ENCODE measurements at regions not wholly inside any gene's neighbourhood (a gene's known extent, or its start where the extent isn't known, plus 50 kb on each side); places are given as distances from the start of the nearest gene placed in this dataset.
"Not testable (repeated sequence)": the region's sequence is repeated elsewhere in the genome, so short reads cannot be mapped to it uniquely, and the experiment has no call there.

DNA sequence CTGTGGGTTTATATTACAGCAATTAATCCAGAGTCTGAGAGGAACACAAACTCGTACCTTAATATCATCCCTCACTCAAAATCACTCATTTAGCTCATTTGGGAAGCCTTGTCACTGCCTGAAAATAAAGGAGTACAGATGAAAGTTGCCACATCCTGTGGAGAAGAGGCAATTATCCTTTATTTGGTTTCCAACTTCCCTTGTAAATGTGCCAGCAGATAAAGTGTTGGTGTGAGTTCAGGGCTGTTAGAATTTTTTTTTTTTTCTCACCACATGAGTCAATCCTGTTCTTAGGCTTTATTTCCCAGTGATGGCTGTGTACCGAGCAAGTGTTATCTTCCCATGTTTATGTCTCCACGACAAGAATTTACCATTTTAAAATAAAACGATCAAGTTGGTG, 99.0 kb upstream of the SMIM30 start:
- no peak for DNase-seq (ENCODE audit: low read depth)

DNA sequence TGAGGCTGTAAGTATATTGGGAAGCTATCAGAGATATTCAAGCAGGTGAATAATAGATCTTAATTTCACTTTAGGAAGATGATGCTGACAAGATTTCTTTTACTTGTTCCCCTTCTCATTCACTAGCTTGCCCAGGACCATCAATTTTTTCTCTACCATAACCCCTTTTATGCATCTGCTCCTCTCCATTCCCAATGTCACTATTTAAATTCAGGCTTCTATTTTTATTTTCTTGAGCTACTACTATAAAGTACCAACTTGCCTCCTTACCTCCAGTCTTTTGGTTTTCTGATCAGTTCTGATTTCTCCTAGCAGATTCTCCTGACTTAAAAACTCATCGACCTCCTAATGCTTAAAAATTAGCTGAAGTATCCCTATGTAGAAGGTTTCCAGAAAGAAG, 97.7 kb upstream of the SMIM30 start:
- no peak for DNase-seq (ENCODE audit: low read depth)

DNA sequence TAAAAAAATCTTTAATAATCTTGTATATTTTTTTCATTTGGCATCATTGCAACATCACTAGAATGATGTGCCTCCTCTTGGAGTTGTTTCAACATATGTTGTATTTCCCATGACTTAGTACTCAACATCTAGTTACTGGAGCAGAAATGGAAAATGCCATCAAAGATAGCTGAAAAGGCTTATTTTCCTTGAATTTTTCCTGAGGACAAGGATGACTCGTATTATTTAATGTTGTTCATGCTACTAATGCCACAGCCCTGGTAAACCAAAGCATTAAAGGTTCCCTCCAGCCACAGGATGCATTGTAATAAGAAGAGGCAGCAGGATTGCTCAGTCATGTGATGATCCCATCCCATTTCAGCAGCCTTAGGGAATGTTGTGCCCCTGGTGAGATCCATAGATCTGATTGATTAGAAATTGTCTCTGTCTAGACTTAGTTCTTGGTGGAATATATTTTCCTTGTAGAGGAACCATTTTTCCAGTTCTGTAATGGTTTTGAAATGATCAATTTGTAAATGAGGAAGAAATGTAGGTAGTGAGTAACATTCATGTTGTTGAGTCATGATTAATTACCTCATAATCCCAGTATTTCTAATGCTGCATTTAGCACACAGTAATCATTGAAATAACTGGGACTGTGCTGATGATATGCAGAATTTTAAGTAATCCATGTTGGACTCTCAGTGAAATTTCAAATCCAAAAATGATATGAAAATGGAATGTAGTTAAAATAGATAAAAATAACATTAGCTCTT, 91.3 kb upstream of the SMIM30 start:
- DNase-seq (ENCODE audit: low read depth), result no peak

DNA sequence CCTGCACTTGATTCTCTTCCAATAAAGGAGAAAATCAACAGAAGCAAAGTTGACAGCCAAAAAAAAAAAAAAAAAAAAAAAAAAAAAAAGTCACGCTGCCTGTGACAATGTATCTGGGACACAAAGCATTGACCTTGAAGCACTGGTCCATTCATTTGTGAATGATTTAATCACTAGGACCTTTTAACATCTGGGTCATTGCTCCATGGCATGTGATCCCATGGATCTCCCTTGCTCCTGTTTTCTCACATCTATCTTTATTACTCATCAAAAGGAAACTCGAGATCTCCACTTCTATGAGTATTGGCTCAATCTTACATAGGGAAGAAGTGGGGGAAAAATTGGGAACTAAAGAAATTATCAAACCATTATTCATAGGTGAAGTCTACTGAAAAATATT, 89.6 kb upstream of the SMIM30 start:
- no peak for DNase-seq (ENCODE audit: low read depth)

DNA sequence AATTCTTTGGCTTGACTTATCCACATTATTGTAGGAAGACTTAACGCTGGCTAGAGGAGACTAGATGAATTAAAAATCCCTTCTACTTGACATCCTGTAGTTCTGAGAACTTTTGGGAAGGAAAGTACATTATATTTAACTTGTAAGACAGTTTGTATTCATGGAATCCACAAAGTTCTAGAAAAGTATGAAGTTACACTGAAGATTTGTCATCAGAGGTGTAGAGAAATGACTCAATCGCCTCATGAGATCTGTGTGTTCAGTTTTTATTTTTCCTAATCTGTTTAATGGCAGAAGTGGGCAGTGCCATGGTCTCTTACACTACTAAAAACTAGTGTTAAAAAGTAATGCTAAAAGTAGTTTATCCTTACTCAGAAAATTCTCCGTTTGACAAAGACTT, 89.1 kb upstream of the SMIM30 start:
- DNase-seq (ENCODE audit: low read depth), result no peak

DNA sequence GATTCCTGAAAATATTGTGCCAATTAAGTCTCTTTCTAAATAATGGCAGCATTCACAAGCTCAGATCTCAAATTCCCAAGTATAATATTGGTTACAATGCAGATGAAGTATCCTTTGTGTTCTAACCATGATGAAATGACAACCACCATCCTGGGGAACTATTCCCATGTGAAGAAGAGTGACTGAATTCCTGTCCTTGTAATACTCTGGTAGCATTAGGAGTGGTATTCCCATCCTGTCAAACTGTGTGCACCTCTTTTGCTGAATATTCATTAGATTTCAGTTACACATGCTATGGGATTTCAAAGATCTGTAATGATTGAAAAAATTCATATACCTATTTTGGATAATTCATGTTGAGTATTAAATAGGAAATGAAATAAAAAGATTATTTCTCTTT, 86.1 kb upstream of the SMIM30 start:
- DNase-seq (ENCODE audit: low read depth), result no peak

DNA sequence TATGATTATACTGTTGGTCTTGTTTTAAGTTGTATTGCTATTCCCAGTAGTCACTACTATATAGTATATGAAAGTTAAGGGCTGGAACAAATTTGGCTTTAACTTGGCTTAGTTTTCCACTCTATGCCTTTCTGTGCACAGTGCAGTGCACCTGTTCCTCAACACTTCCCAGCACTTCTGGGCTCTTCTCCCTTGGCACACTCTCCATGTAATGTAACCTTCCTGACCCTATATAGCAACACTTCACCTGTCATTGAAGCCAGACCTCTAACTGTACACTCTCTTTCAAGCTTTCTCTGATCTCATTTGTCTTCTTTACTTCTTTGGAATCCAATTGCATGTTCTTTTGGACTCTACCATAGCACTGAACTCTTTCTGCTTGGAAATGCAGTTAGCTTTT, 83.9 kb upstream of the SMIM30 start:
- DNase-seq (ENCODE audit: low read depth), result no peak

DNA sequence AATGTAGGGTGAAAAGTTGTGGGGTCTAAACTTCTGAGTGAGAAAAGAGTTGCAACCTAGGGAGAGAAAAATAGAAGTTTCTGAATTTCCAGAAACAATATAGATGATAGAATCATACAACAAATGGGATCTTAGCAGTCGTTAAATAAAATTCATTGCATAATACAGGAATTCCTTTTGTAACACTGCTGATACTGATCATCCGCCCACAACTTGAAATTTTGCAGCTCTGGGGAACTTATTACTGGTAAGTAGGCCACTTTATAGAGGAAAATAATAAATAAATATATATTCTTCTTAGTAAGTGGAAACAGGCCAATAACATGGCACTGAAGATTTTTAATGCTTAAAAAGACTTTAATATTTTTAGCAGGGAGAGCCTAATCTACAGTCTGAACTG, 81.9 kb upstream of the SMIM30 start:
- no peak for DNase-seq (ENCODE audit: low read depth)

DNA sequence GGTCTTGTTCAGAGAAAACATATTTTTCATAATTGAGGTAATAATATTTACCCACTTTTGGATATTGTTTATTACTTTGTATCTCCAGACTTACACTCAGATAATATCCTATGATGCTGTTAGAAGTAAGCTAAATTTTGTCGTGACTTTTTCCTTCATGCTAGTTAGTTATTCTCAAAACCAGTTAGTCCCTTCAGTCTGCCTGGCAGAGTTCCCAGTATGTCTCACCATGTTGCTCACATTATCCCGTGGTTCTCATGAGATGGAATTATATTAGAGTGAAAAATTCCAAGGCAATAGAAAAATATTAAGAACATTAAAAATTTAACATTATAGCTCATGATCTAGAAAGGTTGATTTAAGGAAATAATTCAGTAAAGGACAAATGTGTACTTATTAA, 81.5 kb upstream of the SMIM30 start:
- no peak for DNase-seq (ENCODE audit: low read depth)

DNA sequence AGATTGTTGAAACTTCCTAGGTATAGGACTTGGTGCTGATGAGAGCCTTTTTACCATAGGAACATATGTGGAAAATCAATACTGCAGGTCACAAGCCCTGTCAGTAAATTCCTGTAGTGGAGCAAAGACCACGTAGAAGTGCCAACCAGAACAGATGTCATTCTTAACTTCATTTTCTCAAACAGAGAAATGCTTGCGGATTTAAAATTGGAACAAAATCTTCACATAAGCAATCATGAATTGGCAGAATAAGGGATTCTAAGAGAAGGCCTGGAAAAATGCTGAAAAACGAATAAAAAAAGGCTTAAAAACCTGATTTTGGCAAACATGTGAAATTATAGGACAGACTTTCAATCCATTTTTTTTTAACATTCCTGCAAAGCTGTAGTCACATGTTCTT, 80.8 kb upstream of the SMIM30 start:
- no peak for DNase-seq (ENCODE audit: low read depth)

DNA sequence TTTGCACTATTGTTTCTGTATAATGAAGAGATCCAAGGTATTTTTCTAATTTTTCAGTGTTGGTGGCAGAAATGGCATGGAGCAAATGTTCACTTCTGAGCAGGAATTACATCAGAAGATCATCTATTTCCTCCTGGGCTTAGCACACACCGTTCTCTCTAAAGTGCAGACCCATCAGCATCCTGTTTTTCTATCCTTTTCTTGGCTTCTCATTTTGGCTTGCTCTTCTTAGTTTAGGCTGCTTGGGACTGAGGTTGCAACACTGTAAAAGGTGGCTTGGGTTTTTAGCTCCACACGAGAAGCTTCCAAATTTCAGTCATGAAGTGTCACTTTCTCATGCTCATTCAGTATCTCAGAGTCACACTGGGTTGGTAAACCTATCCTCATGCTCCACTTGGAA, 79.9 kb upstream of the SMIM30 start:
- DNase-seq (ENCODE audit: low read depth), result no peak

DNA sequence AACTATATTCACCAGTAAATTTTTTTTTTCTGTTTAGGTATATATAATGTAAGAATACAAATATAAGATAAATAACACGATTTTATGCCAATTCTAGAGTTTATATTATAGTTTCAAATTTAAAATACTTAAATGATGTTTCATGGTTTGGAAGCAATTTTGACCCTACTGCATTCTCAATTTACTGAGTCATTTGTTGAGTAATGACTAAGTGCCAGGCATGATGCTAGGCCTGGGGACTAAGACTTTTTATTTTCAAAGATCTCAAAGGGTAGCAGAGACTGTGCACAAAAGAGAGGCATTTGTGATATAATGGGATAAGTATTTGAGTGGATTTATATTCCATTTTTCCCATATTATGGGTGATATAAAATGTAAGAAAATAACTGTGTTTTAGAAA, 78.9 kb upstream of the SMIM30 start:
- DNase-seq (ENCODE audit: low read depth), result no peak

DNA sequence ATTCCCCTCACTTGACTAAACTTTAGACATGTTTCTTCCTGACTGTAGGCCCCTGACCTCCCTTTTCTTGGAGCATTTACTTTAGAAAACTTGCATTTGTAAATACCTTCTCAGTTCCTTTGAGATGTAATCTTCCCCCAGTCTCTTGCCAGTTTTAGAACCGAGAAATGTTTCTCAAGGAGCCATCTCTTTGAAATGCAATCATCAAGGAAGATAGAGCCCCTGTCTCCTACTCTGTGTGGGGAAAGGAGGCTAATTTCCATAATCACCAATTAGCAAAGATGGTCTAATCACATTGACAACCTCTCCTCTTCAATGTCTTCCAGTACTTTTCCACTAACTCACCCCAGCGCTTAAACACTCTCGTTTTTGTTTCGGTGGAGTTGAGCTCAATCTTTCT, 70.0 kb upstream of the SMIM30 start:
- DNase-seq (ENCODE audit: low read depth), result no peak

DNA sequence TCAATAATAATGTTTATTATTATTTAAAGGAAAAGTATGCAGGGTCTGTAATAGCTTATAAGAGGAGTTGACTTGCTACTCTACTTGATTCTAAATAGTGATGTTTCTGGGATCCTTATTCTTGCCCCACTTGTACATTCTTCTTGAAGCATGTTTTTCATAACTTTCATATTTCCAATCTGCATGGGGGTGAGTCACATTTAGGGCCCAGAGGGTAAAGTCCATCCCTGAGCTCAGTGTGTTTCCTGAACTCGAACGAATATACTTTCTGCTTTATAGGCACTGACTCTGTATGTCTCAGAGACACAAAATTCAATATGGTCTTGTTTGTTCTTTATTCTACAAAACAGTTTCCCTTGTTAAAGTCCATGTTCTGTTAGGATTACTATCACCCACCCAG, 61.0 kb upstream of the SMIM30 start:
- DNase-seq (ENCODE audit: low read depth), result no peak

DNA sequence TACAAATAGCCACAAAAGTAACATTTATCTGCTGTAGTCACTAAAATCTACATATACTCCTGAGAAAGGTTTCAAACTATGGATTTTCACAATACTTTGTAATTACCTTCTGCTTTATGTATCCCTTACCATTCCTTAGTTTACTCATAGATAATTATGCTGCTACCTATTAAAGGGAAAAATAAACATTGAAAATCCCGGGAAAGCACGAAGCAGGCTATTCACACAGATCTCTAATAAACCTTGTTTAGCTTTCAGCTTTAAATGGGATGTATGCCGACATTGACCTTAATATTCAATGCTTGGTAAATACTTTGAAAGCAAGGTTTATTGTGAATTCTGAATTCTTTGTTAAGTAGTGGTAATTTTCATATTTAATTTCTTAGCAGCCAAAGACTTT, 58.5 kb upstream of the SMIM30 start:
- no peak for DNase-seq (ENCODE audit: low read depth)

DNA sequence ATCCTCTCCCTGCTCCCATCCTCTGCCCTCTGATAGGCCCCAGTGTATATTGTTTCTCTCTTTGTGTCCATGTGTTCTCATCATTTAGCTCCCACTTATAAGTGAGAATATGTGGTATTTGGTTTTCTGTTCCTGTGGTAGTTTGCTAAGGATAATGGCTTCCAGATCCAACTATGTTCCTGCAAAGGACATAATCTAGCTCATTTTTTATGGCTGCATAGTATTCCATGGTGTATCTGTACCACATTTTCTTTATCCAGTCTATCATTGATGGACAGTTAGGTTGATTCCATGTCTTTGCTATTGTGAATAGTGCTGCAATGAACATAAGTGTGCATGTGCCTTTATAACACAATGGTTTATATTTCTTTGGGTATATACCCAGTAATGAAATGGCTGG, 57.8 kb upstream of the SMIM30 start:
- not testable (repeated sequence) for DNase-seq (ENCODE audit: low read depth)

DNA sequence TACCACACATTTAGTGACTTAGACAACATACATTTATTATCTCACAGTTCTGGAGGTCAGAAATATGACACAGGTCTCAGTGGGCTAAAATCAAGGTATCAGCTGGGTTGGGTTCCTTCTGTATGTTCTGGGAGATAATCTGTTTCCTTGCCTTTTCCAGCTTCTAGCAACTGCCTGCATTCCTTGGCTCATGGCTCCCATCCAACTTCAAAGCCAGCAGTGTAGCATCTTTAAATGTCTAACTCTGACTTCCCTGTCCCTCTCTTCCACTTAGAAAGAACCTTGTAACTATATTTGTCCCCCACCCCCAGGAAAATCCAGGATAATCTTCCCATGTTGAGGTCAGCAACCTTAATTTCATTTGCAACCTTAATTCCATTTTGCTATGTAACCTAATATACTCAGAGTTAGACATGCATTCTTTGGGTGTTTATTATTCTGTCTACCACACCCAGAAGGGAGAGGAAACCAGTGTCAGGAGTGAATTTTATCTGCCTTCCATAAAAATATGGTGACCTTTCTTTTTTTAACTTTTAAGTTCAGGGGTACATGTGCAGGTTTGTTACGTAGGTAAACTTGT, 57.3 kb upstream of the SMIM30 start:
- DNase-seq (ENCODE audit: low read depth), result no peak

DNA sequence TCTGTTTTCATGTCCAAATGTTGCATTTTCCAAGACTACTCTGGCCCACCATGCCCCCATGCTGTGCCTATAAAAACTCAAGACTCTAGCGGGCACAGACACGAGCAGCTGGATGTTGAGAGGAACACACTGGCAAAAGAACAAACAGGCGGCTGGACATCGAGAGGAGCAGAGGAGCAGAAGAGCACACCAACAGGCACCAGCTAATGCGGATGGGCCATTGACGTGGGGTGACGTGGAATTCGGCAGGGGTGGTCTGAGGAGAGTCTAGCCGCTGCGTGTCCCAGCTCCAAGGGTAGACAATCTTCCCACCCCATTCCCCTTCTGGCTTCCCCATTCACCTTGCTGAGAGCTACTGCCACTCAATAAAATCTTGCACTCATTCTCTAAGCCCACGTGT, 54.4 kb upstream of the SMIM30 start:
- no peak for DNase-seq (ENCODE audit: low read depth)

DNA sequence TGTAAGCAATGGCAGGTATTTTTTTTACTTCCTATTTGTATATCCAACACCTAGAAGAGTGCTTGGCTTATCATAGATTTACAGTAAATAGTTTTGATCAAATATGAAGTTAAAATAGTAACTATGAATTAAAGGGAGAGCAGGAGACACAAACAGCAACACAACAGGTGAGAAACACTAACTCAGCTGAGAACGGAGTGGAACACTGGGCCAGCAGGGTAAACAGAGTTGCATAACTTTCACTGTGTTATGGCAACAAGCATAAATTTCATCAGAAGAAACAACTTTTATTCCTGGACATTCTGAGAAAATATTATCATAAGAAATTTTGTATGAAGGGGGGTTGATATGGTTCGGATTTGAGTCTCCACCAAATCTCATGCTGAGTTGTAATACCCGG, 52.2 kb upstream of the SMIM30 start:
- no peak for DNase-seq (ENCODE audit: low read depth)
